ENCODE measurements at regions not wholly inside any gene's neighbourhood (a gene's known extent, or its start where the extent isn't known, plus 50 kb on each side); places are given as distances from the start of the nearest gene placed in this dataset.

- no peak for TF ChIP-seq CTCF (IDR thresholded peaks at IDR 0.05; ENCODE audit: insufficient read depth, low read length, missing control alignments)
- no peak for DNase-seq (ENCODE audit: low read depth, low spot score)
- ChIA-PET POLR2A (no interaction called here), CTCF (no interaction called here)
- H3K4me3 ChIP-seq (ENCODE audit: low read depth, low read length): no peak overlapping the region
These were observed 71.3 kb upstream of the KCNG1 start for GRCh38 chr20:51094221-51094620.

- POLR2A ChIA-PET: no interaction called here
- no peak for DNase-seq (ENCODE audit: low read depth, low spot score)
- no peak overlapping the region for H3K4me3 ChIP-seq (ENCODE audit: low read depth, low read length)
- CTCF ChIA-PET: no interaction called here
- no peak for TF ChIP-seq CTCF (IDR thresholded peaks at IDR 0.05; ENCODE audit: insufficient read depth, low read length, missing control alignments)
These were observed 70.4 kb upstream of the KCNG1 start for GRCh38 chr20:51093240-51093763.

GRCh38 chr20:51092338-51092737 is 69.4 kb upstream of the KCNG1 start:
- DNase-seq (ENCODE audit: low read depth, low spot score): no peak
- POLR2A ChIA-PET: no interaction called here
- H3K4me3 ChIP-seq (ENCODE audit: low read depth, low read length): no peak overlapping the region
- CTCF ChIA-PET: no interaction called here
- no peak for TF ChIP-seq CTCF (IDR thresholded peaks at IDR 0.05; ENCODE audit: insufficient read depth, low read length, missing control alignments)

GRCh38 chr20:51091406-51092195 is 68.7 kb upstream of the KCNG1 start:
- no peak overlapping the region for H3K4me3 ChIP-seq (ENCODE audit: low read depth, low read length)
- ChIA-PET CTCF (no interaction called here), POLR2A (no interaction called here)
- DNase-seq (ENCODE audit: low read depth, low spot score): no peak
- no peak for TF ChIP-seq CTCF (IDR thresholded peaks at IDR 0.05; ENCODE audit: insufficient read depth, low read length, missing control alignments)

GRCh38 chr20:51089840-51090239 is 66.9 kb upstream of the KCNG1 start:
- no peak for TF ChIP-seq CTCF (IDR thresholded peaks at IDR 0.05; ENCODE audit: insufficient read depth, low read length, missing control alignments)
- POLR2A ChIA-PET: no interaction called here
- CTCF ChIA-PET: interaction anchor here (1.5 kb wide), 1 partner anchor 11 kb away, joined by 3 read pairs; no protein-coding TSS in a partner anchor
- no peak for DNase-seq (ENCODE audit: low read depth, low spot score)
- no peak overlapping the region for H3K4me3 ChIP-seq (ENCODE audit: low read depth, low read length)

GRCh38 chr20:51089272-51089781 is 66.4 kb upstream of the KCNG1 start:
- DNase-seq (ENCODE audit: low read depth, low spot score): no peak
- POLR2A ChIA-PET: no interaction called here
- CTCF ChIA-PET: interaction anchor here (1.5 kb wide), 1 partner anchor 11 kb away, joined by 3 read pairs; no protein-coding TSS in a partner anchor
- no peak for TF ChIP-seq CTCF (IDR thresholded peaks at IDR 0.05; ENCODE audit: insufficient read depth, low read length, missing control alignments)
- H3K4me3 ChIP-seq (ENCODE audit: low read depth, low read length): no peak overlapping the region

Measured in AG04449 (cell line).